Erythroblast (primary cell): ENCODE measurements at regions not wholly inside any gene's neighbourhood (a gene's known extent, or its start where the extent isn't known, plus 50 kb on each side); places are given as distances from the start of the nearest gene placed in this dataset.

Source experiments
- GATA1 ChIP-seq: IDR thresholded peaks from 2 replicates; pipeline ENCODE4 v1.6.1; 2011; ENCODE audit warnings: low read depth, mild to moderate bottlenecking, control low read depth, low read length, moderate library complexity
- POLR2A ChIP-seq: IDR thresholded peaks from 2 replicates; pipeline ENCODE4 v1.6.1; 2011; ENCODE audit warnings: mild to moderate bottlenecking, low read length

DNA sequence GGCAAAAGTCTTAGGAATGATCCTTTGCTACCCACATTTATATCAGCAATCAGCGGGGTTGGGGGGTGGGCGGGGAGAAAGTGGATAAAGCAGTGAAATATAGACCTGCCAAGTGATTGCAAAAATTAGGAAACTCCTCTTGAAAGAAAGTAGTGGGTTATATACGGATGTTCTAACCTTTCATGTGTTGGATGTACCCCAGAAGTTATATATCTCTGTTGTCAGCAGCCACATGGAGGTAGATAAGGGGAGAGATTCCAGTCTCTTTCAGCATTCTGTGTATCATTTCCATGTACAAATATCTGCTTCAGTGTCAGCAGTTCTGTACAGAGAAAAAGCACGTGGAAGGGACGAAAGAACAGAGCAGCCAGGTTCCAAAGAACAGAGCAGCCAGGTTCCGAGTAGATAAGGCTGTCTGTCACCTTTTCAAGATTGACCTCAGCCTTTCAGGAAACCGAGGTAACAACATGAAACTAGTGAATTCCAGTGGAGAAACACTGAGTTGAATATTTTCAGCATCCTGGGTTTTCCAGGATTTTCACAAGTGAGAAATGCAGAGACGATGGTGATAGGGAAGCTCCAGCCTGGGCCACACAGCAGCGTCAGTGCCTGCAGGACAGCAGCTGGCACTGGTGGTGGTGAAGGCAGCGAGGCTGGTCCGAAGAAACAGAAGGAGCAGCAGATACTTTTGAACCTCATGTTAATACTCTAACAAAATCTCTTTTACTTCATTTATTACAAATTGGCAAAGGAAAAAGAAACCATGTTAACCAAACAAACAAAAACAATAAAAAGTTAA is 212.3 kb downstream of the C7orf25 start:
- TF ChIP-seq POLR2A (no peak), GATA1 (no peak)
